ENCODE measurements at regions not wholly inside any gene's neighbourhood (a gene's known extent, or its start where the extent isn't known, plus 50 kb on each side); places are given as distances from the start of the nearest gene placed in this dataset.

DNA sequence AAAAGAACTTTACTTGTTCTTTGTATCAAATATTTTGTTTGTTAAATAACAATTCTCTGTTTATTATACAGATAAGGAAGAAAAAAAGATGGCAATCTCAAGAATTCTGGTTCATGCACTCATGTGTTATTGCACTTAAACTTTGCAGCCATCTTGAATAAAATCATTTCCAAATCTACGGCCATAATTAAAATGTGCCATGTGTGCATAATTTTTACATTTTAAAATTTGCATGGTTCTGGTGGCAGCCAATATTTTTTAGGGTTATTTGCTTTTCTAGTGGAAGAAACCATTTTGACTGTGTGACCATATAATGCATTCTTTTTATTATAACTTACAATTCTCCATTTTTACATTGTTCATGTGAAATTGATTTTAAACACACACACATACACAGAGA lies 1518.1 kb upstream of the ZEB2 start:
- WGBS, 3 donors, result 84 to 95% (median 85%) methylated on average over 1 of the region's 1 CpG
- H3K27ac ChIP-seq (ENCODE audit: low read depth, low read length), result no peak overlapping the region

DNA sequence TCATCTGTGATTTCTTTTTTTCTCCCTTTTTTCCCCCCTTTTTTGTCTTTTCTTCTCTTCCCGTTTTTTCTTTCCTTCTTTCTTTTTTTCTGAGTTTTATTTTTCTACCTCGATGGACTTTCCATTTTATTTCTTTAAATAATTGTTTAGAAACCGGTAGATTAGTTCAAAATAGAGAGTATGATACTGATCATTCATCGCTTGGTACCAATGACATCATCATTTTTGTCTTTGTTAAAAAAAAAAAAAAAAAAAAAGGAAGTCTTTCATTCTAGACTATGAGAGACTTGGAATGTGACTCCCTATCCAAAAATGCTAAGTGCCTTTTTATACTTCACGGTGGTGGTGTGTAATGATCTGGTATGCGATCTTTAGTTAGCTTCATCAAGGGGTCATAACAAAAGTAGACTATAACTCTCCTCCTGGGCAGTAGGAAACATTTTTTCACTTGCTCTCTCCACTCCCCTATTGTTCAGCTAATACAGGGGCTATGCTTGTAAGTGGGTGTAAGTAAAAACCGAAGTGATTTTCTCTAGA lies 1517.5 kb upstream of the ZEB2 start:
- H3K27ac ChIP-seq (ENCODE audit: low read depth, low read length), result no peak overlapping the region
- WGBS, 3 donors, result 83 to 87% (median 86%) methylated on average over 7 of the region's 7 CpGs

DNA sequence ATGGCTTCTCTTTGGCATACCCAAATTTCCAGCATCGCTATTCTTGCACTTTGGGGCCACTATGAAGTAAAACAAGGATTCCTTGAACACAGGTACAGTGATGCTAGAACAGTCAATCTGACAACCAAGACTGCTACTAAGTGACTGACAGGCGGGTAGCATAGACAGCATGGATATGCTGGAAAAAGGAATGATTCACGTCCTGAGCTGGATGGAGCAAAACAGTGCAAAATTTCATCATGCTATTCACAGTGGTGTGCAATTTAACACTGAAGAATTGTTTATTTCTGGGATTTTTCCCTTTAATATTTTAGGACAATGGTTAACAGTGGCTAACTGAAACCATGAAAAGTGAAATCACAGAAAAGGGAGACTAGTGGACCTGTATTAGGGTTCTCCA lies 1511.2 kb upstream of the ZEB2 start:
- WGBS, 3 donors, result 88 to 90% (median 90%) methylated on average over 3 of the region's 3 CpGs

DNA sequence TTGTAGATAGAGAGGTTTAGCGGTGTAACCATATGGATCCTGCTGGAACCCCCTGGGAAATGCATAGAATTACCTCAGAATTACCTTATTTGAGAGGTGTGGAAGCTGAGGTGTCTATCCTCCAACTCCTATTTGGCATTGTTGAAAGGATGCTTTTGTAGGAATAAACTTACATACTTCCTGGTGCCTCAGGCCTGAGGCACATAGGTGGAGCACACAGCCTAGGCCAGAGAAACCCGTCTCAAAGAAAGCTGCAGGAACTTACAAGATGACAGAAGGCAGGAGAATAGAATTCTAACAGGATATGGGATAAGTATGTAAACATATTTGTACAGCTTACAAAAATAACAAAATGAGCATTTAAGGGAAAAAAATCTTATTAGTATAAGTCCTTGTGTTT lies 1507.2 kb upstream of the ZEB2 start:
- WGBS, 3 donors, result 65 to 89% (median 83%) methylated on average over 2 of the region's 2 CpGs
- H3K27ac ChIP-seq (ENCODE audit: low read depth, low read length), result no peak overlapping the region

More for the DNA sequence above, 1511.2 kb upstream of the ZEB2 start:
- no peak overlapping the region for H3K27ac ChIP-seq (ENCODE audit: low read depth, low read length)

DNA sequence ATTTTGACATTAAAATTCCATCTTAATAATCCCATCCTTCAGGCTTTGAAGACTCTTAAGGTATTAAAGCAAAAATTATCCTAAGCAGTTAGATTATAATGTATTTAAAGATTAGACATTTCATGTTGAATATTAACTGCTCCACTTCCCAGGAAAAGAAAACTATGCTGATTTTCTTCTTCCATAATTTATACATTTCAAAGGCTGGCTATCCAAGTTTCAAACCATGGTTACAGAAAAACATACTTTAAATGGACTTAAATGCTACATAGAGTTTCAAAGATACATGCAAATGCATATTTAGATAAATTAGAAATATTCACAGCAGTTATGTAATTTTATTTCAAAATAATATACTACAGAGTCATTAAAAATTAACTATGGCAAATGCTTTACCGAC lies 1505.6 kb upstream of the ZEB2 start:
- WGBS, 3 donors, result 59 to 95% (median 90%) methylated on average over 1 of the region's 1 CpG
- H3K27ac ChIP-seq (ENCODE audit: low read depth, low read length), result no peak overlapping the region

DNA sequence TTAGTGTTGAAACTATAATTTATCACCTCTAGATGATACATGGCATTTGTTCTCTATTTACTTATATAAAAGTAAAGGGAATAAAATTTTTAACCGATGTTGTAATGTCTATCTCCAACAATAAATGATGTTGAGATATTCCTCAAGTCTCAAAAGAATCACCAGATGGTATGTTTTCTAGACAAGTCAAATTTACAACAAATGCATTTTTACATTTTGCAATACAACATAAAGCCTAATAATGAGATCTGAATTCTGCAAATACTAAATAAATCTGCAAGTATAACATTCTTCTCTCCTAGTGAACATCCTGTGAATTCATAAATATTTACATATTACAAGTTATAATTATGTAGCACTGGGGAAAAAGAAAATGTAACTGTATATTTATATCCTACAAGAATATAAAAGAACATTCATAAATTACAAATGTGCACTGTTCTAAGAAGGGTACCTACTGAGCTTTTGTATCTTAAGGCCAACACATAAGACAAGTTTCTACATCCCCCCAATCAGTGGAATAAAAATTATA lies 1504.4 kb upstream of the ZEB2 start:
- H3K27ac ChIP-seq (ENCODE audit: low read depth, low read length), result no peak overlapping the region
- WGBS, 3 donors, result 82 to 95% (median 94%) methylated on average over 1 of the region's 1 CpG

DNA sequence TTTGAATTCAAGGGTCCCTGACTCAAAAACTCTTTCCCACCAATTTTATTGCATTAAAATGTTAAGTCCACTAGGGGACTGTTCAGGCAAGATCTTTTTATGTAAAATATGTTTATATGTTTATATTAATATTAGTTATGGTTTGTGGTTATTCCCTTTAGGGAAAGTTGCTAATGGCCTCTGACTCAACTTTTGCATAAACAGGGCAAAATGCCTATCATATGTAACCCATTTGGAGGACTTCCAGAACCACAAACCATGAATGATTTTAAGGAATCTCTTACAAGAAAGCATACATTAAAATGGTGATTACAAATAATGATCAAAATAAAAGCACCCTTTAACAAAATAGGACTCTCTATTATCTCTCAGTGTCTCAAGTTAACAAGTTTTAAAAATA lies 1484.5 kb upstream of the ZEB2 start:
- H3K27ac ChIP-seq (ENCODE audit: low read depth, low read length), result no peak overlapping the region

DNA sequence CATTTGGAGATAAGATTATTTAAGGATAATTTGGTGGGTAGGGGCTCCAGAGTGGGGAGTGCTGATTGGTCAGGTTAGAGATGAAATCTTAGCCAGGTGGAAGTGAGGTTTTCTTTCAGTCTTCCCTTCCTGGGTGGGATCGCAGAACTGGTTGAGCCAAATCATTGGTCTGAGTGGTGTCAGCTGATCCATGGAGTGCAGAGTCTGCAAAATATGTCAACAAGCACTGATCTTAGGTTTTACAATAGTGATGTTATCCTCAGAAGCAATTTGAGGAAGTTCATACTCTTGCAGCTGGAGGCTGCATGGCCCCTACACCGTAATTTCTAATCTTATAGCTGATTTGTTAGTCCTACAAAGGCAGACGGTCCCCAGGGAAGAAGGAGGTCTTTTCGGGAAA lies 1483.4 kb upstream of the ZEB2 start:
- 78 to 80% (median 79%) methylated on average over 4 of the region's 4 CpGs for WGBS, 3 donors
- no peak overlapping the region for H3K27ac ChIP-seq (ENCODE audit: low read depth, low read length)

DNA sequence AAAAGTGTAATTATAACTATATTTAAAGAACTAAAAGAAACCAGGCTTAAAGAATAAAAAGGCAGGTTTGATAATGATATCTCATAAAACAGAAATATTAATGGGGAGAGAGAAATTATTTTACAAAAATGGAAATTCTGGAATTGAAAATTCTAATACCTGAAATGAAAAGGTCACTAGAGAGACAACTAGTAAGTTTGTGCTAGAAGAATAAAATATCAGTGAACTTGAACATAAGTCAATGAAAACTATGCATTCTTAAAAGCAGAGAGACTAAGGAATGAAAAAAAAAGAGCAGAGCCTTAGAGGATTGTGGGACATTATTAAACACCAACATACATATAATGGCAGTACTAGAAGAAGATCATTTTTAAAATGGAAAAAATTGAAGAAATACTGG lies 1475.0 kb upstream of the ZEB2 start:
- H3K27ac ChIP-seq (ENCODE audit: low read depth, low read length), result no peak overlapping the region

DNA sequence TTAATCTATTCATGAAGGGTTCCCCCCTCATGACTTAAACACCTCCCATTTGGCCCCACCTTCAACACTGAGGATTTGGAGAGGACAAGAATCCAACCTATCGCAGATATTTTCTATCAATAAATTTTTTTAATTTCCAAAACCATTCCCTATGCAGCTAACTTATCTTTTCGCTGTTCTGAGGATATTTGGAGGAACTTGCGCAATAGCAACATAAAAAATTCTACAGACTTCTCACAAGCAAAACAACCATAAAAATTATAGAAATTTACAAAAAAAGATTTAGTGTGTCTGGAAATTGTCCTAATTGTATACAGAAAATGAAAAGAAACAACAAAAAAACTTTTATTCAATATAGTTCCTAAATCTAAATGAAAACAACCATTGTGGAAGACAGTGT lies 1472.7 kb upstream of the ZEB2 start:
- no peak overlapping the region for H3K27ac ChIP-seq (ENCODE audit: low read depth, low read length)
- WGBS, 3 donors, result 96 to 98% (median 96%) methylated on average over 3 of the region's 3 CpGs

DNA sequence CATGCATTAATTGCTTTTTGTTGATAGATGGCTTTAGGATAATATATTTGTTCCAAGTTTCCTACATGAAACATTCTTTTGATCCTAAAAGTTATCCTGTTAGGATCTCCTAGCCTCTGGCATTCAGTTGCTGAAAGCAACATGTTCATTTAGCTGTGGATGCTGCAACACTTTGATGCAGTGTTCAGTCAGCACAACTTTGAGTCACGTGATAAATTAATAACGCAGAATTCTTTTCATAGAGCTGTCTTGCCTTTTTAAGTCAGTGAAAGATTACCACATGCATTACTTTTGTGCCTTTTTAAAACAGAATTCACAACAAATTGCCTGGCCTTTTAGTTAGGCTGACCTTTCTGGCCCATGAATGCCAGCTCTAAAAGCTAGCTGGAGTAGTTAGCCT lies 1467.9 kb upstream of the ZEB2 start:
- no peak overlapping the region for H3K27ac ChIP-seq (ENCODE audit: low read depth, low read length)
- WGBS, 3 donors, result 63 to 72% (median 65%) methylated on average over 2 of the region's 2 CpGs

DNA sequence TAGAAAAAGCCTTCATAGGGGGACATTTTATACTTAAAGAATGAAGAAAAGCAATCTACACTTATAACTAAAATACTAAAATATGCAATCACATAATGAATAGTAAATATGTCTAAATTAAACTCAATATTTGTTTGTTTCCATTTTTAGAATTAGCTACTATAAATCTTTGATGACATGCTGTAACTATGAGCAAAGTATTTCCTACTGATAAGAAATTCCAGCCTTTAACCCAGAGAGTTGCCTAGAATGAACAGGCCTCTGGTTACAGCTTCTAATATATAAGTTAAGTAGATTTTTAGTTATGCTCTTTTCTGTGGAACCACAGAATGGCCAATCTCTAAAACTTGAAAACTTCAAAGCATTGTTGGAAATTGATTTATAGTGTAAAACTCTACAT lies 1465.6 kb upstream of the ZEB2 start:
- no peak overlapping the region for H3K27ac ChIP-seq (ENCODE audit: low read depth, low read length)

DNA sequence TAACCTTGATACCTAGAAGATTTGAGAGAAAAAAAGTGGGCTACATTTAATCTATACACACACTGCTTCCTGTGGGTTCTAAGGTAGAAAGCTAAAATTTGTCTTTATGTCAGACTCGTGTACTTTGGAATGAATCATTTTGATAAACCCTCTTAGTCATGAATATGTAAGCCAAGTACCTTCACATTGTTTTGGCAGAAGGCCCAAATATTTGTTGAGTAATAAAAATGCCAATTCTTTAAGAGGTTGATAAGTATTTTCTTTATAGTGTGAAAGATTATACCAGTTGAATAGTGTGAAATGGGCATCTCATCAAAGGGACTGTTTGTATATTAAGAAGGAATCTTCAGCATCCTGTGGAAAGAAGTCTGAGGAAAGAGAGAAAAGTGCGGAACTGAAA lies 1464.7 kb upstream of the ZEB2 start:
- H3K27ac ChIP-seq (ENCODE audit: low read depth, low read length), result no peak overlapping the region
- WGBS, 3 donors, result 46 to 54% (median 52%) methylated on average over 2 of the region's 2 CpGs

DNA sequence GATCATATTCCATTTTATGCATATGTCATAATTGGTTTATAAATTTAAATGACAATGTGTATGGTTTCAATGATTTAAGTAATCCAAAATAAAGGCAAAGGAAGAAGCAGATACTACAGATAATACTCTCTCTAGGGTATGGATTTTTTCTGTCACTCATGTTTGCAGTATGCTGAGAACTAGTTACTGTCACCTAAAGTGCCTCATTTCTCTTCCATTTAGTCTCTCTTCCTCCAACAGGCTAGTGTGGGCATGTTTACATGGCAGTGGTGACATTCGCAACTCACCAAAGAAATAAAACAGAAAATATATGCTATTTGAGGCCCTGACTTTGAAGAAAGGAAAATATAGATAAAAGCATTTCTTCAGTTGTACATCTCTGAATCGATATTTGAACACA lies 1460.4 kb upstream of the ZEB2 start:
- 92 to 93% (median 93%) methylated on average over 2 of the region's 2 CpGs for WGBS, 3 donors
- no peak overlapping the region for H3K27ac ChIP-seq (ENCODE audit: low read depth, low read length)

DNA sequence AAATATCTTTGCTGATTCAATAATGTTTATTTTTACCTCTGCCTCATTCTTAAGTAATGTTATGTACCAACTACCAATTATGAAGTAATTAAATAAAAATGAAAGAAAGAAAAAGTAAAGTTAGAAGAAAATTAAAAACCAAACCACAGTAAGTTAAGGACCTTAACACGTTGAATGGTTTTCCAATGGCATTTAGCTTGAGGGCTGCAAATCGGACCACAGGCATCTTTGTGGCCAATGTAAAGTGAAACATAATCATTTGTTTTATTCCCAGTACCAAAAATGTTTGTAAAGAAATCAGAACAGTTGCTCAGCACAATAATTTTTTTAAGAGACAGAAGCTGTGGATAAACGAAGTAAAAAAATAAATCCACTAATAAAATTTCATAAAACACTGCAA lies 1455.5 kb upstream of the ZEB2 start:
- no peak overlapping the region for H3K27ac ChIP-seq (ENCODE audit: low read depth, low read length)
- 50 to 53% (median 53%) methylated on average over 3 of the region's 3 CpGs for WGBS, 3 donors

DNA sequence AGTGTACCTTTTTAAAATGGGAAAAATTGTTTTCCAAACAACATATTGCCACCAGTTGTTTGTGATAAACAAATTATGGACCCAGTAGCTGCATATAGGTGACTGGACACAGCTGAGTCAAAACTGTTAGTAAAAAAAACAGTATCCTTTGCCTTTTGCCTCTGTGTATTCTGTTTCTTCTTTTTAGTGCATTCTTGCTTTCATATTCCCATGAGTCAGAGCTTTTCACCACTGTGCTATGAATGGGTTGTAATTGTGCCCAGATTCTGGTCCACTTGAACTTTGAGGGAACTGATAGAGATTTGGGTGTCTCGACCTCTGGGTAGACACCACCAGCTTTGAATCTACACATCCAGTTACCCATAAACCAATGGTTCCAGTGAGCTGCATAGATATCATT lies 1441.9 kb upstream of the ZEB2 start:
- WGBS, 3 donors, result 77 to 90% (median 78%) methylated on average over 1 of the region's 1 CpG
- H3K27ac ChIP-seq (ENCODE audit: low read depth, low read length), result no peak overlapping the region

DNA sequence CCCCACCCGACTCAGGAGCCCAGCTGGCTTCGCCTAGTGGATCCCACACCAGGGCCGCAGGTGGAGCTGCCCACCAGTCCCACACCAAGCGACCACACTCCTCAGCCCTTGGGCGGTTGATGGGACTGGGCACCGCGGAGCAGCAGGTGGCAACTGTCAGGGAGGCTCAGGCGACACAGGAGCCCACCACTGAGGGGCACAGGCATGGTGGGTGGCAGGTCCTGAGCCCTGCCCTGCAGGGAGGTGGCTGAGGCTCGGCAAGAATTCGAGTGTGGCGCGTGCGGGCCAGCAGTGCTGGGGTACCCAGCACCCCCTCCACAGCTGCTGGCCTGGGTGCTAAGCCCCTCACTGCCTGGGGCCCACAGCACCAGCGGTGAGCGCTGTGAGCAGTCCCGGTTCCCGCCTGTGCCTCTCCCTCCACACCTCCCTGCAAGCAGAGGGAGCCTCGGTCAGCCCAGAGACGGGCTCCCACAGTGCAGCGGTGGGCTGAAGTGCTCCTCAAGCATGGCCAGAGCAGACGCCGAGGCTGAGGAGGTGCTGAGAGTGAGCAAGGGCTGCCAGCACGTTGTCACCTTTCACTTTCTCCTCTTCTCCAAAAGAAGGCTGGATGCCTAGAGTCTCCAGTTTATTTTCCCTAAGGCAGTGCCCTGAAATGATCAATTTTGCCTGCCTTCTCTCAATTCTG lies 1440.7 kb upstream of the ZEB2 start:
- H3K27ac ChIP-seq (ENCODE audit: low read depth, low read length), result no peak overlapping the region
- WGBS, 3 donors, result 93 to 94% (median 94%) methylated on average over 23 of the region's 23 CpGs

DNA sequence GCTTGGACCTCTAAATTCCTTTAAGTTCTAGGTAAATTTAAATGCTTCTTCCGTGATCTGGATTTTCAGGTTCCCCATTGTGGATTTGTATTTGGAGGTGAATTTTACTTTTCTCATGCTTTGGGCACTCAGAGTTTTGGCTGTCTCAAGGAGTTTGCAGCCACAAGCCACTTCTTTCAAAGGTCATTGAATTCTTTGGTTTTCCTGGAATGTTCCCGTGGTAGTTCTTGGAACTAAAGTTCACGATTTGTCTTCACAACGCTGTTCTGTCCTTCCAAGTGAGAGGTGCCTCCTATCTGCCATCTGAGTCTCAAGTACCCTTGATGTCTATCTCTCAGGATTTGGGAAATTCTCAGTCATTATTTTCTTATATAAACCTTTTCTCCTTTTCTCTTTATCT lies 1438.7 kb upstream of the ZEB2 start:
- 87 to 96% (median 89%) methylated on average over 4 of the region's 4 CpGs for WGBS, 3 donors
- H3K27ac ChIP-seq (ENCODE audit: low read depth, low read length), result no peak overlapping the region

DNA sequence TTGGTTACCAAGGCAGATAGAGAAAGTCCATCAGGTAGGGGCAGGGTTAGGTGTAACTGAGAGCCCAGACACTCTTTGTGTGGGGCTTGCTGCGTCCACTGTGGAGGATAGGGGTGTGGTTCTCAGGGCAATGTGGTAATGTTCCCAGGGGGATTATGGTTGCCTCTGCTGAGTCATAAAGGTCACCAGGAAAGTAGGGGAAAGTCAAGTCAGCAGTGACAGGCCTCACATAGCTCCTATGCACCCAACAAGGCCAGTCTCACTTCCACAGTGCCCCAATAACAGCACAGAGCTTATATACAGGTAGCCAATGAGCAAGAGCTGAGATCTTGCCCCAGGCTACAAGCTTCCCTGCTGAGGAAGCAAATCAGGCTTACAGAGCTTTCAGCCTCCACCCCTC lies 1438.0 kb upstream of the ZEB2 start:
- H3K27ac ChIP-seq (ENCODE audit: low read depth, low read length), result no peak overlapping the region
- WGBS, 3 donors, result 0% methylated on average over 1 of the region's 1 CpG

DNA sequence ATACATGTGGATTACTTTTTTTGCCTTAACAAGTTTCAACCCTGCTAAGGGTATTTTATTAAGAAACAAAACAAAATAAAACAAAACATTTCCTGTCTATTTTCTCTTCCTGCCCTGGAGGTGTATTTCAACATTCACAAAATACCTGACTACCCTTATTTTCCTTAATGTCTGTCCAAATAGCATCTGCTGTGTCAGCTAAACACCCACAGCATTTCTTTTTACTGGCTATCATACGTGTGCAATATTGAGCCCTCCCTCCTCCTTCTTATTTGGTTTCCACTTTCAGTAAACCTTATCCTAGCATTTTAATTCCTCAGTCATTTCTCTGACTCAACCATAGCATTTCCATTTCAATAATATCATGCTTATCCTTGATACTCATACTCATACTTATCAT lies 1420.0 kb upstream of the ZEB2 start:
- 30 to 44% (median 30%) methylated on average over 1 of the region's 1 CpG for WGBS, 3 donors
- H3K27ac ChIP-seq (ENCODE audit: low read depth, low read length), result no peak overlapping the region

DNA sequence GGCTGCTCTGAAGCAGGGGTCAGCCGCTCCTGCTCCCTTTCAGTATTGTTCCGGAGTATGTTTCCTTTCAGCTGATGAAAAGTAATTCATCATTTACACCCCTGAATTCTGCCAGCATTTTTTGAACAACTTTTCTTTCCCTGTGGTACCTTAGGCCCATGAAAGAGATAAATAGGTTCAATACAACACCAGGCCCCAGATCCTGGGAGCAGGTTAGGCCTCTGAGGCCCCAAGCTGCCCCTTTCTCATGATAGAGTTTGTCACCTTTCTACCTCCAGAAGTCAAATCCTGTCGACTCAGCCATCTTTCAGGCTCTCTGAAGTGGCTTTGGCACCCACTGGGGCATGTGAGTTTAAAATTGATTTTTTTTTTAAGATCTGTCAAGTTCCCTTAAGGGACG lies 1415.1 kb upstream of the ZEB2 start:
- WGBS, 3 donors, result 76 to 85% (median 83%) methylated on average over 4 of the region's 4 CpGs
- no peak overlapping the region for H3K27ac ChIP-seq (ENCODE audit: low read depth, low read length)

Measured in adipose tissue (tissue), 3 donors.